ENCODE measurements at regions not wholly inside any gene's neighbourhood (a gene's known extent, or its start where the extent isn't known, plus 50 kb on each side); places are given as distances from the start of the nearest gene placed in this dataset.
"Not testable (repeated sequence)": the region's sequence is repeated elsewhere in the genome, so short reads cannot be mapped to it uniquely, and the experiment has no call there.

- DNase-seq, result no peak
Observed at GRCh38 chr14:25431211-25432076, 381.5 kb upstream of the STXBP6 start.

- no peak for DNase-seq
Observed at GRCh38 chr14:25430808-25431207, 380.9 kb upstream of the STXBP6 start.

- DNase-seq, result no peak
Observed at GRCh38 chr14:25412998-25413397, 363.1 kb upstream of the STXBP6 start.

- no peak for DNase-seq
Observed at GRCh38 chr14:25411781-25412757, 362.1 kb upstream of the STXBP6 start.

GRCh38 chr14:25406818-25407217 lies 356.9 kb upstream of the STXBP6 start:
- no peak for DNase-seq

GRCh38 chr14:25400607-25401206 lies 350.8 kb upstream of the STXBP6 start:
- no peak for DNase-seq

- no peak for DNase-seq
Observed at GRCh38 chr14:25396128-25396527, 346.2 kb upstream of the STXBP6 start.

GRCh38 chr14:25394791-25395391 lies 344.9 kb upstream of the STXBP6 start:
- DNase-seq, result no peak

- DNase-seq, result no peak
Observed at GRCh38 chr14:25394356-25394755, 344.4 kb upstream of the STXBP6 start.

GRCh38 chr14:25389948-25390347 lies 340.0 kb upstream of the STXBP6 start:
- no peak for DNase-seq

GRCh38 chr14:25381498-25381897 lies 331.6 kb upstream of the STXBP6 start:
- DNase-seq, result no peak

GRCh38 chr14:25375639-25376038 lies 325.7 kb upstream of the STXBP6 start:
- DNase-seq, result no peak

- DNase-seq, result no peak
Observed at GRCh38 chr14:25371068-25371467, 321.1 kb upstream of the STXBP6 start.

GRCh38 chr14:25370057-25370456 lies 320.1 kb upstream of the STXBP6 start:
- not testable (repeated sequence) for DNase-seq

GRCh38 chr14:25358330-25358729 lies 308.4 kb upstream of the STXBP6 start:
- DNase-seq, result no peak

GRCh38 chr14:25351269-25351668 lies 301.3 kb upstream of the STXBP6 start:
- DNase-seq, result no peak

- DNase-seq, result no peak
Observed at GRCh38 chr14:25350802-25351201, 300.9 kb upstream of the STXBP6 start.

- DNase-seq, result no peak
Observed at GRCh38 chr14:25350021-25350420, 300.1 kb upstream of the STXBP6 start.

GRCh38 chr14:25349269-25349668 lies 299.3 kb upstream of the STXBP6 start:
- DNase-seq, result no peak

- no peak for DNase-seq
Observed at GRCh38 chr14:25340882-25341281, 290.9 kb upstream of the STXBP6 start.

GRCh38 chr14:25322784-25323183 lies 272.8 kb upstream of the STXBP6 start:
- DNase-seq, result no peak

- not testable (repeated sequence) for DNase-seq
Observed at GRCh38 chr14:25316007-25316406, 266.1 kb upstream of the STXBP6 start.

GRCh38 chr14:25308244-25308643 lies 258.3 kb upstream of the STXBP6 start:
- DNase-seq, result no peak
